Activated gamma-delta T cell treated with Interleukin-2 at 50 U/mL for 16 hours (primary cell): ENCODE measurements at regions not wholly inside any gene's neighbourhood (a gene's known extent, or its start where the extent isn't known, plus 50 kb on each side); places are given as distances from the start of the nearest gene placed in this dataset.
"Not testable (repeated sequence)": the region's sequence is repeated elsewhere in the genome, so short reads cannot be mapped to it uniquely, and the experiment has no call there.

Experiments used
- DNase-seq: peaks from one replicate; pipeline ENCODE4 v3.0.0-alpha.2; 2020

GRCh38 chr2:81389203-81389602 lies 1084.7 kb upstream of the LRRTM1 start:
- no peak for DNase-seq

- no peak for DNase-seq
Observed at GRCh38 chr2:81363800-81364199, 1059.2 kb upstream of the LRRTM1 start.

GRCh38 chr2:81362468-81362867 lies 1057.9 kb upstream of the LRRTM1 start:
- DNase-seq, result not testable (repeated sequence)

GRCh38 chr2:81355436-81355835 lies 1050.9 kb upstream of the LRRTM1 start:
- no peak for DNase-seq

GRCh38 chr2:81334046-81334445 lies 1029.5 kb upstream of the LRRTM1 start:
- no peak for DNase-seq

- no peak for DNase-seq
Observed at GRCh38 chr2:81328968-81329367, 1024.4 kb upstream of the LRRTM1 start.

- no peak for DNase-seq
Observed at GRCh38 chr2:81327911-81328310, 1023.4 kb upstream of the LRRTM1 start.

- DNase-seq, result no peak
Observed at GRCh38 chr2:81324046-81324445, 1019.5 kb upstream of the LRRTM1 start.

- DNase-seq, result no peak
Observed at GRCh38 chr2:81304154-81304830, 999.7 kb upstream of the LRRTM1 start.

GRCh38 chr2:81303321-81303720 lies 998.8 kb upstream of the LRRTM1 start:
- no peak for DNase-seq

GRCh38 chr2:81299841-81300240 lies 995.3 kb upstream of the LRRTM1 start:
- no peak for DNase-seq

GRCh38 chr2:81290846-81291245 lies 986.3 kb upstream of the LRRTM1 start:
- DNase-seq, result no peak

GRCh38 chr2:81283081-81283480 lies 978.5 kb upstream of the LRRTM1 start:
- no peak for DNase-seq

- no peak for DNase-seq
Observed at GRCh38 chr2:81282151-81282769, 977.7 kb upstream of the LRRTM1 start.

- DNase-seq, result no peak
Observed at GRCh38 chr2:81276595-81276994, 972.0 kb upstream of the LRRTM1 start.

GRCh38 chr2:81266106-81266505 lies 961.6 kb upstream of the LRRTM1 start:
- no peak for DNase-seq

GRCh38 chr2:81263989-81264388 lies 959.4 kb upstream of the LRRTM1 start:
- DNase-seq, result no peak

- DNase-seq, result no peak
Observed at GRCh38 chr2:81260320-81260719, 955.8 kb upstream of the LRRTM1 start.

- DNase-seq, result no peak
Observed at GRCh38 chr2:81250270-81250669, 945.7 kb upstream of the LRRTM1 start.

- no peak for DNase-seq
Observed at GRCh38 chr2:81249152-81249551, 944.6 kb upstream of the LRRTM1 start.

GRCh38 chr2:81247648-81248047 lies 943.1 kb upstream of the LRRTM1 start:
- DNase-seq, result no peak

GRCh38 chr2:81242501-81242900 lies 937.9 kb upstream of the LRRTM1 start:
- DNase-seq, result no peak

- DNase-seq, result no peak
Observed at GRCh38 chr2:81238462-81238861, 933.9 kb upstream of the LRRTM1 start.

GRCh38 chr2:81235601-81236000 lies 931.0 kb upstream of the LRRTM1 start:
- no peak for DNase-seq

- DNase-seq, result no peak
Observed at GRCh38 chr2:81234711-81235110, 930.2 kb upstream of the LRRTM1 start.
